Lung (tissue), 11 donors: ENCODE measurements at regions not wholly inside any gene's neighbourhood (a gene's known extent, or its start where the extent isn't known, plus 50 kb on each side); places are given as distances from the start of the nearest gene placed in this dataset.

Experiments used
- ATAC-seq: fragments of 200-7000 bp; cut with Tn5 transposase; one replicate; pipeline ENCODE4 v1.9.1; 2020; ENCODE audit warnings: moderate number of reproducible peaks; ENCODE audit not compliant: insufficient read depth, low FRiP score
- DNase-seq, 3 donors: peaks; one replicate each; pipeline ENCODE4 v3.0.0-alpha.2; 2013 to 2017
- H3K27ac ChIP-seq, 2 donors: one replicate each; pipeline ENCODE4 v1.5.1; 2013; ENCODE audit warnings: mild to moderate bottlenecking in 2 of 2, moderate library complexity in 2 of 2, control low read depth in 1 of 2, inconsistent platforms in 1 of 2, low read depth in 1 of 2, low read length in 1 of 2
- H3K27me3 ChIP-seq, 3 donors: one replicate each; pipeline ENCODE4 v1.5.1; 2013; ENCODE audit warnings: low read length in 2 of 3; ENCODE audit not compliant: control insufficient read depth in 3 of 3, insufficient read depth in 3 of 3
- H3K36me3 ChIP-seq, 4 donors: one replicate each; pipeline ENCODE4 v1.5.1; 2013; ENCODE audit warnings: low read length in 4 of 4, mild to moderate bottlenecking in 1 of 4, moderate library complexity in 1 of 4; ENCODE audit not compliant: control insufficient read depth in 4 of 4, insufficient read depth in 4 of 4
- H3K4me1 ChIP-seq, 5 donors: one replicate each; pipeline ENCODE4 v1.5.1; 2013; ENCODE audit warnings: low read length in 5 of 5, mild to moderate bottlenecking in 2 of 5, moderate library complexity in 1 of 5; ENCODE audit not compliant: control insufficient read depth in 5 of 5, insufficient read depth in 5 of 5
- H3K4me3 ChIP-seq: one replicate; pipeline ENCODE4 v1.5.1; 2013; ENCODE audit warnings: mild to moderate bottlenecking, control low read depth, moderate library complexity
- H3K9ac ChIP-seq, 2 donors: one replicate each; pipeline ENCODE4 v1.5.1; 2013; ENCODE audit warnings: low read length in 2 of 2, control low read depth in 1 of 2; ENCODE audit not compliant: insufficient read depth in 1 of 2
- H3K9me3 ChIP-seq, 4 donors: one replicate each; pipeline ENCODE4 v1.5.1; 2013; ENCODE audit warnings: low read length in 3 of 4, mild to moderate bottlenecking in 1 of 4, moderate library complexity in 1 of 4; ENCODE audit not compliant: control insufficient read depth in 4 of 4, insufficient read depth in 3 of 4
- WGBS, 2 donors: extraction: QIAGEN DNeasy Blood & Tissue Kit; methylation state at CpG; one replicate each; pipeline ENCODE4 v1.1.7; 2013; 5-methylcytosine and 5-hydroxymethylcytosine counted together
- TF ChIP-seq, protein P1 (sequence below): IDR thresholded peaks from 2 replicates; pipeline ENCODE4 v1.5.1; 2012; ENCODE audit warnings: mild to moderate bottlenecking; ENCODE audit errors: control extremely low read depth, extremely low read depth
- donor health status: control.
- donor health status: control.
- donor health status: Bipolar disorder and iron deficiency.
- donor health status: healthy.
- donor health status: DM: yes; HTN: yes; CAD: no.

DNA sequence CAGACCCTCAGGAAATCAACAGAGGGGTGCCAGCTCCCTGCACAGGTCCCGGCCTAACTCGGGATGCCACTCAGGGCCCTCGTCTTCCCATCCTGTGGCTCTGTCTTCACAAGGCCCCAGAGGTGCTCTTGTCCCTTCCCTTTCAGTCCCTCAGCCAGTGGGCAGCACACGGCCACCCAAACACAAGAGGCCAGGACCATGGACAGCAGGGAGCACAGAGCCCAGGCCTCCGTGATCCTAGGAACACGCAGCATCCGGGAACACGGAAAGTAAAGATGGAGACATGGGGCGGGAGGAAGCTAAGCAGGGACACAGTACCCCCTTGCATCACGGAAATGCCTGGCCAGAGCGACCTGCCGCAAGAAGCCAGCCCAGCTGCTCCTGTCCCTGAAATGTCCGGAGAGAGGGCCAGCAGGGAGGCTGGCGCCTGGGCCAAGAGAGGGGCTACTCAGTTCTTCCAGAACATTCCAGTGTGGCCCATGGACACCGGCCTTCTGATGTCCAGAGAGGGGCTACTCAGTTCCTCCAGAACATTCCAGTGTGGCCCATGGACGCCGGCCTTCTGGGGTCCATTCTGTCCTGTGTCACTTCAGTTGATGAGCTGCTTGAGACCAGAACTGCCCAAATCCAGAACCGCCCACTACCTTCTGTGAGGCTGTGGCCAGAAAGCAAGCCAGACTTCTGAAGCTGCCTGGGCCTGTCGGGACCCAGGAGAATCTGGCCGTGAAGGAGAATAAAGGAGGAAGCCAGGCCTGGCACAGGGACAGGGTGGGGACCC, 274.0 kb downstream of the BRD1 start:
- H3K27me3 ChIP-seq, result no peaks in the 10 kb centered on the region
- no peak for ATAC-seq
- no peak overlapping the region for H3K4me3 ChIP-seq
- 78 to 94% methylated on average over 20 of the region's 20 CpGs for WGBS, 2 donors
- peaks cover 0 to 17% (median 0%) of the 10 kb centered on the region in 4 donors for H3K9me3 ChIP-seq
- no peak overlapping the region for H3K9ac ChIP-seq
- no peak overlapping the region for H3K27ac ChIP-seq
- H3K4me1 ChIP-seq, result peaks cover 0 to 2% (median 0%) of the 10 kb centered on the region in 5 donors
- H3K36me3 ChIP-seq, result no peaks in the 10 kb centered on the region
- TF ChIP-seq, protein P1, sequence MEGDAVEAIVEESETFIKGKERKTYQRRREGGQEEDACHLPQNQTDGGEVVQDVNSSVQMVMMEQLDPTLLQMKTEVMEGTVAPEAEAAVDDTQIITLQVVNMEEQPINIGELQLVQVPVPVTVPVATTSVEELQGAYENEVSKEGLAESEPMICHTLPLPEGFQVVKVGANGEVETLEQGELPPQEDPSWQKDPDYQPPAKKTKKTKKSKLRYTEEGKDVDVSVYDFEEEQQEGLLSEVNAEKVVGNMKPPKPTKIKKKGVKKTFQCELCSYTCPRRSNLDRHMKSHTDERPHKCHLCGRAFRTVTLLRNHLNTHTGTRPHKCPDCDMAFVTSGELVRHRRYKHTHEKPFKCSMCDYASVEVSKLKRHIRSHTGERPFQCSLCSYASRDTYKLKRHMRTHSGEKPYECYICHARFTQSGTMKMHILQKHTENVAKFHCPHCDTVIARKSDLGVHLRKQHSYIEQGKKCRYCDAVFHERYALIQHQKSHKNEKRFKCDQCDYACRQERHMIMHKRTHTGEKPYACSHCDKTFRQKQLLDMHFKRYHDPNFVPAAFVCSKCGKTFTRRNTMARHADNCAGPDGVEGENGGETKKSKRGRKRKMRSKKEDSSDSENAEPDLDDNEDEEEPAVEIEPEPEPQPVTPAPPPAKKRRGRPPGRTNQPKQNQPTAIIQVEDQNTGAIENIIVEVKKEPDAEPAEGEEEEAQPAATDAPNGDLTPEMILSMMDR, result no peak
- peak; percentile 31 to 47 (median 37) for DNase-seq

DNA sequence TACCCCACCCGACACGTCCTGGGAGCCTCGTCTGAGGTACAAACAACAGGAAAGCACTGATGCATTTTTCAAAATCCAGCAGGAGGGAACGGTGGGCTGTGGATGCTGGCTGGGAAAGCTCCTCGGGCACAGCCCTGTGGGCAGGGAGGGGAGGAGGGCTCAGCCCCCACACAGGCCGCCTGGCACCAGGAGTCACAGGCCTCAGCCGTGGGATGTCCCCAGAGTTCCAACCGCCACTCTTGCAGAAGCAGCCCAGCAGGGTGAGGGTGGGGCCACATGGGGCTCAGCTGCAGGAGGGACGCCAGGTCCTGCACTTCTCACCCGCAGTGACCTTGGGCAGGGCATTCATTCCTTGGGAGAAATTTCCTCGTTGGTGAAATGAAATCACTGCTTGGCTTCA, 274.6 kb downstream of the BRD1 start:
- peaks cover 0 to 6% (median 0%) of the 10 kb centered on the region in 5 donors for H3K4me1 ChIP-seq
- no peak overlapping the region for H3K27ac ChIP-seq
- H3K9me3 ChIP-seq, result peaks cover 0 to 17% (median 0%) of the 10 kb centered on the region in 4 donors
- 81 to 90% methylated on average over 11 of the region's 11 CpGs for WGBS, 2 donors
- no peak for ATAC-seq
- no peaks in the 10 kb centered on the region for H3K27me3 ChIP-seq
- H3K9ac ChIP-seq, result no peak overlapping the region
- H3K36me3 ChIP-seq, result no peaks in the 10 kb centered on the region
- TF ChIP-seq, protein P1, result no peak
- H3K4me3 ChIP-seq, result no peak overlapping the region
- no peak for DNase-seq

GRCh38 chr22:49551897-49552614, 275.6 kb downstream of the BRD1 start:
- DNase-seq (no peak), ATAC-seq (no peak)
- 73 to 89% methylated on average over 15 of the region's 15 CpGs for WGBS, 2 donors
- Histone ChIP-seq H3K9ac (no peak overlapping the region), H3K27me3 (no peaks in the 10 kb centered on the region), H3K27ac (no peak overlapping the region), H3K4me1 (peaks cover 0 to 10% (median 0%) of the 10 kb centered on the region in 5 donors), H3K9me3 (peaks cover 0 to 19% (median 0%) of the 10 kb centered on the region in 4 donors), H3K4me3 (no peak overlapping the region), H3K36me3 (no peaks in the 10 kb centered on the region)
- TF ChIP-seq, protein P1, result no peak
